ENCODE measurements at regions not wholly inside any gene's neighbourhood (a gene's known extent, or its start where the extent isn't known, plus 50 kb on each side); places are given as distances from the start of the nearest gene placed in this dataset.

GRCh38 chr4:173685831-173686210 lies 155.8 kb upstream of the HAND2 start:
- no peaks in the 10 kb centered on the region for H4K20me1 ChIP-seq (ENCODE audit: insufficient read depth)
- ChIA-PET RAD21 (ENCODE audit: low non-redundant PET in 1 of 2, low total read pairs in 2 of 2, uncharacterized antibody in 2 of 2, unreplicated experiment in 2 of 2) (no interaction called here), CTCF (interaction anchor here (0.6 kb wide), 1 partner anchor 45 kb away, joined by 4 read pairs; no protein-coding TSS in a partner anchor), POLR2A (no interaction called here)
- ATAC-seq (no peak), DNase-seq (ENCODE audit: low read depth, low spot score) (no peak)
- H3K9ac ChIP-seq (ENCODE audit: low read length) = no peak overlapping the region
- H3K27ac ChIP-seq (ENCODE audit: low read depth, low read length) = no peak overlapping the region
- no peak overlapping the region for H2AFZ ChIP-seq (ENCODE audit: low read depth, low read length, poor library complexity, severe bottlenecking)
- H3K9me3 ChIP-seq (ENCODE audit: control insufficient read depth in 1 of 2, insufficient read depth in 1 of 2, low read depth in 1 of 2, low read length in 2 of 2) = no peaks in the 10 kb centered on the region
- no peak for TF ChIP-seq ZFX (IDR thresholded peaks at IDR 0.05)
- no peak for TF ChIP-seq CEBPB (IDR thresholded peaks at IDR 0.05; ENCODE audit: low read depth)
- TF ChIP-seq FOSL1 (IDR thresholded peaks at IDR 0.05; ENCODE audit: low read depth) = no peak
- TF ChIP-seq RAD21 (IDR thresholded peaks at IDR 0.05; ENCODE audit: low read depth) = no peak
- TF ChIP-seq EZH2 (IDR thresholded peaks at IDR 0.05) = no peak
- TF ChIP-seq YY1 (IDR thresholded peaks at IDR 0.05; ENCODE audit: extremely low read depth, insufficient replicate concordance, low read depth, low read length) = no peak
- TF ChIP-seq ATF3 (IDR thresholded peaks at IDR 0.05) = no peak
- TF ChIP-seq ZNF274 (IDR thresholded peaks at IDR 0.05; ENCODE audit: low read depth, low read length) = no peak
- no peak for TF ChIP-seq SP1 (IDR thresholded peaks at IDR 0.05; ENCODE audit: low read depth)
- no peak for TF ChIP-seq CBX3 (IDR thresholded peaks at IDR 0.05; ENCODE audit: low read depth)
- TF ChIP-seq MAX (IDR thresholded peaks at IDR 0.05) = no peak
- TF ChIP-seq EGR1 (IDR thresholded peaks at IDR 0.05; ENCODE audit: low read depth) = no peak
- H3K79me2 ChIP-seq (ENCODE audit: insufficient read depth, low read length) = no peaks in the 10 kb centered on the region
- H3K36me3 ChIP-seq (ENCODE audit: control insufficient read depth in 1 of 2, insufficient read depth in 2 of 2, low read length in 2 of 2) = no peaks in the 10 kb centered on the region
- H3K9me2 ChIP-seq (ENCODE audit: insufficient read depth) = no peaks in the 10 kb centered on the region
- no peaks in the 10 kb centered on the region for H3K4me1 ChIP-seq (ENCODE audit: control insufficient read depth in 1 of 2, insufficient read depth in 2 of 2, low read length in 2 of 2)
- H3K4me3 ChIP-seq (replicated peaks in 1 of 2; ENCODE audit: low read depth in 1 of 2, low read length in 2 of 2) = no peak overlapping the region
- BruUV-seq (replicated peaks) = no TSS peak
- H3K27me3 ChIP-seq (ENCODE audit: insufficient read depth, low read length) = peaks cover 19% of the 10 kb centered on the region
- intact Hi-C loops (cut with micrococcal nuclease) = no loop called here
- H3K4me2 ChIP-seq (ENCODE audit: low read length) = no peak overlapping the region

- H3K9me3 ChIP-seq (ENCODE audit: control insufficient read depth in 1 of 2, insufficient read depth in 1 of 2, low read depth in 1 of 2, low read length in 2 of 2) = no peaks in the 10 kb centered on the region
- H3K9me2 ChIP-seq (ENCODE audit: insufficient read depth) = no peaks in the 10 kb centered on the region
- H3K9ac ChIP-seq (ENCODE audit: low read length) = no peak overlapping the region
- no peak overlapping the region for H3K4me2 ChIP-seq (ENCODE audit: low read length)
- intact Hi-C loops (cut with micrococcal nuclease) = no loop called here
- H3K79me2 ChIP-seq (ENCODE audit: insufficient read depth, low read length) = no peaks in the 10 kb centered on the region
- ATAC-seq (no peak), DNase-seq (ENCODE audit: low read depth, low spot score) (no peak)
- ChIA-PET POLR2A (no interaction called here), CTCF (no interaction called here), RAD21 (ENCODE audit: low non-redundant PET in 1 of 2, low total read pairs in 2 of 2, uncharacterized antibody in 2 of 2, unreplicated experiment in 2 of 2) (no interaction called here)
- no peak overlapping the region for H3K27ac ChIP-seq (ENCODE audit: low read depth, low read length)
- H3K27me3 ChIP-seq (ENCODE audit: insufficient read depth, low read length) = peaks cover 23% of the 10 kb centered on the region
- no peaks in the 10 kb centered on the region for H3K4me1 ChIP-seq (ENCODE audit: control insufficient read depth in 1 of 2, insufficient read depth in 2 of 2, low read length in 2 of 2)
- H3K36me3 ChIP-seq (ENCODE audit: control insufficient read depth in 1 of 2, insufficient read depth in 2 of 2, low read length in 2 of 2) = no peaks in the 10 kb centered on the region
- no peak overlapping the region for H3K4me3 ChIP-seq (replicated peaks in 1 of 2; ENCODE audit: low read depth in 1 of 2, low read length in 2 of 2)
- BruUV-seq (replicated peaks) = no TSS peak
- H4K20me1 ChIP-seq (ENCODE audit: insufficient read depth) = no peaks in the 10 kb centered on the region
- TF ChIP-seq MAX (IDR thresholded peaks at IDR 0.05) (no peak), CBX3 (IDR thresholded peaks at IDR 0.05; ENCODE audit: low read depth) (no peak), SP1 (IDR thresholded peaks at IDR 0.05; ENCODE audit: low read depth) (no peak), SIN3A (IDR thresholded peaks at IDR 0.05; ENCODE audit: low read depth) (no peak), YY1 (IDR thresholded peaks at IDR 0.05; ENCODE audit: extremely low read depth, insufficient replicate concordance, low read depth, low read length) (no peak), TCF7L2 (IDR thresholded peaks at IDR 0.05; ENCODE audit: borderline replicate concordance, extremely low read depth, insufficient read depth, insufficient read length) (no peak)
- no peak overlapping the region for H2AFZ ChIP-seq (ENCODE audit: low read depth, low read length, poor library complexity, severe bottlenecking)
Observed at GRCh38 chr4:173685165-173685830, 155.3 kb upstream of the HAND2 start.
